ENCODE measurements at regions not wholly inside any gene's neighbourhood (a gene's known extent, or its start where the extent isn't known, plus 50 kb on each side); places are given as distances from the start of the nearest gene placed in this dataset.

DNA sequence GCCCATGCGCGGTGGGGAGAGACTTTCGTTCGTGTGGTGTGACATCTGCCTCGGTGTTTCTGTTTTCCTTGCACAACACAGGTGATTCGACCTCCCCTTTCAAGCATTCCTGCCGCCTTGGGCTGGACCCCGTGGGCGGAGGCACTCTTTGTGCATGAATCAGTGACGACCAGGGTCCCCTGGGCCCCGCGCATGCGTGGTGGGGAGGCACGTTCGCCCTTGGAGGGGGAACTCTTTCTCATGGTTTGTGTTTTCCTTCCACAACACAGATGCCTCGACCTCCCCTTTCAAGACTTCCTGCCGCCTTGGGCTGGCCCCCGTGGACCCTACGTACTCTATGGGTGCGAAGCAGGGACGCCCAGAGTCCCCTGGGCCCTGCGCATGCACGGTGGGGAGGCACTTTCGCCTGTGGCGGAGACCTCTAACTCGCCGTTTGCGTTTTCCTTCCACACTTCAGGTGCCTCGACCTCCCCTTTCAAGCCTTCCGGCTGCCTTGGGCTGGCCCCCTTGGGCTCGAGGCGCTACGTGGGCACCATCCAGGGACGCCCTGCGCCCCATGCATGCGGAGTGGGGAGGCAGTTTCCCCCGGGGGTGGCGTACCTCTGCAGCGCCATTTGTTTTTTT is 340.9 kb downstream of the ALG10 start:
- no peak for TF ChIP-seq EZH2 (IDR thresholded peaks at IDR 0.05)
- TF ChIP-seq POLR2AphosphoS5 (IDR thresholded peaks at IDR 0.05; ENCODE audit: borderline replicate concordance, low read depth, low read length): no peak
